HG02981 (cell line): ENCODE measurements at regions not wholly inside any gene's neighbourhood (a gene's known extent, or its start where the extent isn't known, plus 50 kb on each side); places are given as distances from the start of the nearest gene placed in this dataset.

ENCODE experiments used
- ATAC-seq: cut with Tn5 transposase; IDR thresholded peaks from one replicate; pipeline ENCODE4 v1.9.1; 2021; ENCODE audit warnings: mild to moderate bottlenecking, moderate library complexity; ENCODE audit not compliant: unreplicated experiment

- ATAC-seq = no peak
These were observed 765.8 kb upstream of the API5 start for GRCh38 chr11:42545954-42546353.

- ATAC-seq = no peak
These were observed 759.0 kb upstream of the API5 start for GRCh38 chr11:42552786-42553185.

GRCh38 chr11:42555190-42555589 is 756.6 kb upstream of the API5 start:
- no peak for ATAC-seq

GRCh38 chr11:42571131-42571877 is 740.5 kb upstream of the API5 start:
- ATAC-seq = no peak

- ATAC-seq = no peak
These were observed 739.8 kb upstream of the API5 start for GRCh38 chr11:42571878-42572610.

- ATAC-seq = no peak
These were observed 735.5 kb upstream of the API5 start for GRCh38 chr11:42576318-42576717.

- no peak for ATAC-seq
These were observed 722.5 kb upstream of the API5 start for GRCh38 chr11:42589286-42589685.

GRCh38 chr11:42591841-42592240 is 720.0 kb upstream of the API5 start:
- ATAC-seq = no peak

- ATAC-seq = no peak
These were observed 718.4 kb upstream of the API5 start for GRCh38 chr11:42593441-42593840.

- ATAC-seq = no peak
These were observed 715.9 kb upstream of the API5 start for GRCh38 chr11:42595876-42596275.

- ATAC-seq = no peak
These were observed 715.1 kb upstream of the API5 start for GRCh38 chr11:42596576-42597145.

- no peak for ATAC-seq
These were observed 713.5 kb upstream of the API5 start for GRCh38 chr11:42598341-42598740.

- no peak for ATAC-seq
These were observed 691.0 kb upstream of the API5 start for GRCh38 chr11:42620796-42621195.

- no peak for ATAC-seq
These were observed 685.8 kb upstream of the API5 start for GRCh38 chr11:42625757-42626665.

GRCh38 chr11:42631220-42631843 is 680.5 kb upstream of the API5 start:
- ATAC-seq = no peak

- no peak for ATAC-seq
These were observed 664.8 kb upstream of the API5 start for GRCh38 chr11:42646959-42647358.

GRCh38 chr11:42647993-42648392 is 663.8 kb upstream of the API5 start:
- ATAC-seq = no peak

- no peak for ATAC-seq
These were observed 660.2 kb upstream of the API5 start for GRCh38 chr11:42651621-42652020.

- no peak for ATAC-seq
These were observed 654.6 kb upstream of the API5 start for GRCh38 chr11:42657169-42657568.

- ATAC-seq = no peak
These were observed 649.9 kb upstream of the API5 start for GRCh38 chr11:42661942-42662341.
